GM10266 (cell line): ENCODE measurements at regions not wholly inside any gene's neighbourhood (a gene's known extent, or its start where the extent isn't known, plus 50 kb on each side); places are given as distances from the start of the nearest gene placed in this dataset.

Source experiments
- DNase-seq: peaks from one replicate; pipeline ENCODE4 v3.0.0; 2012; ENCODE audit errors: extremely low spot score
- TF ChIP-seq, protein P1 (sequence below): IDR thresholded peaks from 2 replicates; pipeline ENCODE4 v1.5.1; 2012; ENCODE audit warnings: mild to moderate bottlenecking, low read depth; ENCODE audit not compliant: control insufficient read depth, insufficient read depth; ENCODE audit errors: missing control alignments

DNA sequence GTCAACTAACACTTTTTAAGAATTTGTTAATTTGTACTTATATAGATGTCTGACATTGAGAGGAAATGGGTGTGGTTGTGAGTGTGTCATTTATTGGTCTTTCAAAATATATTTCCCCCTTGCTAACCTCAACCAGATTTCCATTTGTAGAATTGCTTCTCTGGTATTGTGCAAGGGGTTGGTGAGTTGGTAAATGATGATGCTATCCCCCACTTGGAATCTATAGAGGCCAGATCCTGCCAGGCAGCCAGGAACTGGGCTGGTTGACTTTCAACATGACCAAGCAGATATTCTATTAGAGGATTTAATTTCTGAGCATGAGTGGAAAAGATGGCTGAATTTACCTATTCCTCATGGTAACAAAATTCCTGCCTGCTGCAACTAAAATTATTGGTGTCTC, 306.6 kb upstream of the KIF2A start:
- TF ChIP-seq, protein P1, sequence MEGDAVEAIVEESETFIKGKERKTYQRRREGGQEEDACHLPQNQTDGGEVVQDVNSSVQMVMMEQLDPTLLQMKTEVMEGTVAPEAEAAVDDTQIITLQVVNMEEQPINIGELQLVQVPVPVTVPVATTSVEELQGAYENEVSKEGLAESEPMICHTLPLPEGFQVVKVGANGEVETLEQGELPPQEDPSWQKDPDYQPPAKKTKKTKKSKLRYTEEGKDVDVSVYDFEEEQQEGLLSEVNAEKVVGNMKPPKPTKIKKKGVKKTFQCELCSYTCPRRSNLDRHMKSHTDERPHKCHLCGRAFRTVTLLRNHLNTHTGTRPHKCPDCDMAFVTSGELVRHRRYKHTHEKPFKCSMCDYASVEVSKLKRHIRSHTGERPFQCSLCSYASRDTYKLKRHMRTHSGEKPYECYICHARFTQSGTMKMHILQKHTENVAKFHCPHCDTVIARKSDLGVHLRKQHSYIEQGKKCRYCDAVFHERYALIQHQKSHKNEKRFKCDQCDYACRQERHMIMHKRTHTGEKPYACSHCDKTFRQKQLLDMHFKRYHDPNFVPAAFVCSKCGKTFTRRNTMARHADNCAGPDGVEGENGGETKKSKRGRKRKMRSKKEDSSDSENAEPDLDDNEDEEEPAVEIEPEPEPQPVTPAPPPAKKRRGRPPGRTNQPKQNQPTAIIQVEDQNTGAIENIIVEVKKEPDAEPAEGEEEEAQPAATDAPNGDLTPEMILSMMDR, result no peak
- no peak for DNase-seq

DNA sequence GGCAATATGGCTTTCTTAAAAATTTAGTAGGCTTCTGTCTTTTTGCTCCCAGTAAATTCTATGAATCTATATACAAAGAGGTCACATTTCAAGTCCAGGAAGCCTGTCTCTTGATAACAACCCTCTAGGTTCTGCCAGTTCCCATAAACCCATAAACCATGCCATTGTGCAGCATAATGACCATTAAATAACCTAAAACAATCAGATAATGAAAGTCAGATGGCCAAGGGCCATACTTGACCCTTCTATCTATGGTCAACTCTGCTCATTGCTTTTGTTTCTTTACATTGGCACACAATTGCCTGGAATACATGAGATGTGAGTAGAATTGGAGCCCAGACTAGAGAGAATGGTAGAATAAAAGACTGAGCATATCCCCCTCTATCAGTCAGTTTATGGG, 305.4 kb upstream of the KIF2A start:
- no peak for DNase-seq
- TF ChIP-seq, protein P1, result no peak

DNA sequence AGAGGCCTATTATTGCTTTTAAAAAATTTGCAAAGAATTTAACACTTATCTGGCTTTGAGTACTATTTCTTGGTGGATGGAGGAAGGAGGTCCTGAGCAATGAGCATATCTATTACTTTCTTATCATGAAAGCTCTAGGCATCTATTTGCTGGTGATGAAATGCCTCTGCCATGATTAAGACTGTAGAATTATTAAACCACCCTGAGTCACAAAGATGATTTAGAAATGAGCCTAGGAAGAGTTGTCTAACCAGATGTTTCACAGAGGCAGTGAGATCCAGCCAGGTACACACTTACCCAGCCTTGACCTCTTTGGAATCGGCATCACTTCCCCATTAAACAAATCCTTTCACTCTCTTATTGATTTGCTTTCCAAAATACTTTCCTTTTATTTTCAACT, 304.4 kb upstream of the KIF2A start:
- TF ChIP-seq, protein P1, result no peak
- no peak for DNase-seq

DNA sequence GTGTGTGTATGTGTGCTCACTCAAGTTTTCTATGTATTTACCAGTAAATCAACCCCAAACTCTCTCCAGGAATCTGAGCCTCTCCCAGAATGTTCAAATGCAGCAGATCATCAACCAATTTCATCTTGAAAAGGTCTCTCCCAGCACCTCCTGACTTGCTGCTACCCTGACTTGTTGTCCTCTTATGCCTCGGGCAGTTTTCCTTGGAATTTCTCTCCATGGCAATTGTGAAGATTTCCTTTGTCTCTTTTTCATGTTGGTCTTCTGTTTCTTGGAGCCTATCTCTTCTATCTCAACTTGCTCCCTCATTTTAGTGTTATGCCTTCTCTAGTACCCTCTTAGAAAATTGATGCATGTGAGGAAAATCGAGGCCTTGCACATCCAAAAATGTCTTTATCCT, 303.6 kb upstream of the KIF2A start:
- DNase-seq, result no peak
- TF ChIP-seq, protein P1, result no peak

DNA sequence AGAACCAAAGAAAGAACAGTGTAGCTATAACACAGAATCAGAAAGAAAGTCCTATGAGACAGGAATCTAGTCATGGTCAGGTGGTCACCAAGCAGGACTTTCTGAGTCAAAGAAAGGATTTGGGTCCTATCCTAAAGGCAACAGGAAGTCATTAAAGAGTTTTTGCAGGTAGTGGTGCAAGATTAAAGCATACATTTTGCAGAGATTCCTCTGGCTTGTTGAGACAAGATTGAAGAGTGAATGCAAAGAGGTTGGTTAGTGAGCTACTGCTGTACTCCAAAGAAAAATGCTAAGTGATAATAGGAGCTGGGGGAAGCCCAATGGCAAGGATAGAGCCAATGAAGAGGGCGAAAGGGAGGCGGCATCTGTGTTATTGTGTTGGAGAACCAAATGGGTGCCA, 300.5 kb upstream of the KIF2A start:
- TF ChIP-seq, protein P1, result no peak
- DNase-seq, result no peak

DNA sequence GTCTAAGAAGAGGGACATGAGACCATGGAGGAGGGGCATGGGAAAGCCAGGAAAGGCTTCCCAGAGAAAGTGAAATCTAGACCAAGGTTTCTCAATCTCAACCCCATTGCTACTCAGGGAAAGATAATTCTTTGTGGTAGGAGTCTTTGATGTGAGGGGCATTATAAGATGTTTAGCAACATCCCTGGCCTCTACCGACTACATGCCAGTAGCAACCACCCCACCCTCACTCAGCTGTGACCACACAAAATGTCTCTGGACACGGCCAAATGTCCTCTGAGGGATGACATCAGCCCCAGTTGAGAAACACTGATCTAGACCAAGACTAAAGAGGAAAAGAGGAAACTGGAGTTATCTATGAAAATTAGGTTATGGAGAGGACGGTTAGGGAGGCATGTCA, 298.5 kb upstream of the KIF2A start:
- TF ChIP-seq, protein P1, result no peak
- DNase-seq, result no peak

DNA sequence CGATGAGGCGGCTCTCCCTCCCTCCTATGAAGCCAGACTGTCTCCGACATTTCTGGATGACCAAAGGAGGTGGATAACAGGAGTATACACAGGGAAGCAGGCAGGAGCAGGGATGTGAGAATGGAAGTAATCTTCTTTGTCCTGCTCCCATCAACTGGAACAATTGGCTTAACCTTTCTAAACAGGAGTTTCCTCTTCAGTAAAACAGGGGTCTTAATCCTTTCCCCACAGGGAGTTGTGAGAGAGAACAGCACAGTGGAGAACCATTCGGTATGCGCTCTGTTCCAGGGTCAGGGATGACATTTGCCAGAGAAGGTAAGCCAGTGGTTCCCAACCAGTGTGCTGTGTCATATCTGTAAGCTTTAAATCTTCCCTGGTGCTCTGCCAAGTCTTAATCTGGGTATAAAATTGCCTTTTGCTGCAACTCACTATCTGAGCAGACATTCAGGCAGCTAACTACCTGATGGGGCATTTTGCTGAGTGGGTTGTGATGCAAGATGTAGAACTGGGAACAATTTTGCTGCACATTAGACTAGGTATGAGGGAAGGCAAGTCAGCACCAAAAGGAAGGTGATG, 294.8 kb upstream of the KIF2A start:
- no peak for DNase-seq
- TF ChIP-seq, protein P1, result no peak
